RWPE2 (cell line): ENCODE measurements at regions not wholly inside any gene's neighbourhood (a gene's known extent, or its start where the extent isn't known, plus 50 kb on each side); places are given as distances from the start of the nearest gene placed in this dataset.

Source experiments
- ATAC-seq: fragments of 200-7000 bp; cut with Tn5 transposase; 3 replicates; pipeline ENCODE4 v1.9.1; 2021; ENCODE audit warnings: low read depth
- DNase-seq: peaks from one replicate; pipeline ENCODE4 v3.0.0-alpha.2; 2020; ENCODE audit warnings: low spot score
- H3K27ac ChIP-seq: fragments of 450-650 bp; 2 replicates; pipeline ENCODE4 v1.5.1; 2017; ENCODE audit warnings: mild to moderate bottlenecking; ENCODE audit not compliant: poor library complexity, severe bottlenecking
- H3K27me3 ChIP-seq: fragments of 250-450 bp; sonication (Bioruptor Pico); 2 replicates; pipeline ENCODE4 v1.5.1; 2021; ENCODE audit warnings: mild to moderate bottlenecking, moderate library complexity; ENCODE audit not compliant: insufficient read depth, poor library complexity, severe bottlenecking
- H3K36me3 ChIP-seq: fragments of 250-450 bp; sonication (Bioruptor Pico); 2 replicates; pipeline ENCODE4 v1.5.1; 2020; ENCODE audit warnings: low read depth, mild to moderate bottlenecking, moderate library complexity
- H3K4me1 ChIP-seq: fragments of 250-450 bp; sonication (Bioruptor Pico); 2 replicates; pipeline ENCODE4 v1.5.1; 2021; ENCODE audit warnings: mild to moderate bottlenecking, moderate library complexity; ENCODE audit not compliant: insufficient read depth, poor library complexity, severe bottlenecking
- H3K4me3 ChIP-seq: fragments of 250-450 bp; sonication (Bioruptor Pico); 2 replicates; pipeline ENCODE4 v1.5.1; 2021; ENCODE audit warnings: mild to moderate bottlenecking, moderate library complexity; ENCODE audit not compliant: severe bottlenecking
- H3K9me3 ChIP-seq: fragments of 250-450 bp; sonication (Bioruptor Pico); 2 replicates; pipeline ENCODE4 v1.5.1; 2021; ENCODE audit warnings: mild to moderate bottlenecking, moderate library complexity; ENCODE audit not compliant: severe bottlenecking
- CTCF ChIP-seq: fragments of 450-650 bp; IDR thresholded peaks from one replicate; pipeline ENCODE4 v1.5.1; 2017; ENCODE audit warnings: mild to moderate bottlenecking, moderate library complexity; ENCODE audit not compliant: poor library complexity, severe bottlenecking

- no peak overlapping the region for H3K27ac ChIP-seq
- DNase-seq (no peak), ATAC-seq (no peak)
- no peaks in the 10 kb centered on the region for H3K36me3 ChIP-seq
- no peaks in the 10 kb centered on the region for H3K27me3 ChIP-seq
- no peaks in the 10 kb centered on the region for H3K9me3 ChIP-seq
- no peak overlapping the region for H3K4me3 ChIP-seq
- TF ChIP-seq CTCF: no peak
- no peaks in the 10 kb centered on the region for H3K4me1 ChIP-seq
Measured at GRCh38 chr14:41490323-41490722, 116.4 kb upstream of the LRFN5 start.

GRCh38 chr14:41489315-41489972 is 117.2 kb upstream of the LRFN5 start:
- ATAC-seq (no peak), DNase-seq (no peak)
- Histone ChIP-seq H3K27me3 (no peaks in the 10 kb centered on the region), H3K9me3 (no peaks in the 10 kb centered on the region), H3K4me1 (no peaks in the 10 kb centered on the region), H3K27ac (no peak overlapping the region), H3K4me3 (no peak overlapping the region), H3K36me3 (no peaks in the 10 kb centered on the region)
- no peak for TF ChIP-seq CTCF

DNA sequence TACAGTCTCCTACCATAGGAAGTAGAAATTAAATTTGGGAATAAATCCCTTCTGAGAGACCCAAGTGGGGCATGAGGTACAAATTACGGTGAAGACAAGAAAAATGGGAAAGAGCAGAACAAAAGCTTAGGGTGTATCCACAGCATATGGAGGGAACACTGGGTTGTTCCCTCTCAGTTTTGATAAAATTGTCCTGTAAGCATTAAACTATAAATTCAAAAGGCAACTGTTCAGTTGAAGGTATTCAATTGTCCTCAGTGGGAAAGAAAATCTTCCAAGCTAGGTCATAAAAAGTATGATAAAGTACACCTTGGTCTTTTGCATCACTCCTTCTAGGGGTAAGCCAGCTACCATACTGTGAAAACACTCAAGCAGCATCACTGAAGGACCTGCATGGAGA is 118.3 kb upstream of the LRFN5 start:
- no peak for TF ChIP-seq CTCF
- ATAC-seq: no peak
- H3K9me3 ChIP-seq: no peaks in the 10 kb centered on the region
- no peak overlapping the region for H3K27ac ChIP-seq
- no peaks in the 10 kb centered on the region for H3K36me3 ChIP-seq
- H3K4me3 ChIP-seq: no peak overlapping the region
- no peaks in the 10 kb centered on the region for H3K27me3 ChIP-seq
- DNase-seq: no peak
- H3K4me1 ChIP-seq: no peaks in the 10 kb centered on the region

DNA sequence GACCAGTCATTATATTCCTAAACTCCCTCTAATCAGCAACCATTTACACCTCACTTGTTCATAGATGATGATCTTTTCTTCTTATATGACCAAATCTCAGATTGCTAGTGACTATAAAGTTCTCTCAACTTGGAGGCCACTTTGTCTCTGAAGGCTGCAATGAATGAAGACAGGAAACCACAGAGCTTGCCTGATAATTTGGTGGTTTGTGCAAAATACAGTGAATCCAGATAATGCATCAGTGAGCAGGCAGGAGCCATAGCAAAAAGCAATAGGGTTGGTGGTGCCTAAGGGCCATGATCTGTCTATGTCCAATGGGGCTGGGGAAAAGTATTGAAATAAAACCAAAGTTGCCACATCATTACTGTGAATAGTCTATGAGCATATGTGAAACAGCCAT is 123.8 kb upstream of the LRFN5 start:
- ATAC-seq: no peak
- Histone ChIP-seq H3K27ac (no peak overlapping the region), H3K9me3 (no peaks in the 10 kb centered on the region), H3K4me3 (no peak overlapping the region), H3K27me3 (peaks cover 6% of the 10 kb centered on the region), H3K4me1 (no peaks in the 10 kb centered on the region), H3K36me3 (no peaks in the 10 kb centered on the region)
- DNase-seq: no peak
- TF ChIP-seq CTCF: no peak

DNA sequence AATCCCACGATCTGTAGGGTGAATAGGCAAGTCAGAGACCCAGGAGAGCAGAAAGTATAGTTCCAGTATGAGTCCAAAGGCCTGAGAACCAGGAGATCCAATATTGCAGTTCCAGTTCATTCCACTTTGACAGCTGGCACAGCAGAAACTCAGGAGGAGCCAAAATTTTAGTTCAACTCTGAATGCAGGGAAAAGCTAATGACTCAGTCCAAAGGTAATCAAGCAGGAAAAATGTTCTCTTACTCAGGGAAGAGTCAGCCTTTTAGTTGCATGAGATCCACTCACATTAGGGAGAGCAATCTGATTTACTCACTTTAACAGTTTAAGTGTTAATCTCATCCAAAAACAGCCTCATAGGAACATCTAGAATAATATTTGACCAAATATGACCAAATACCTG is 130.2 kb upstream of the LRFN5 start:
- ATAC-seq: peak; percentile 58; the same call in 2 of the 3 replicates
- no peak overlapping the region for H3K4me3 ChIP-seq
- H3K27me3 ChIP-seq: peaks cover 10% of the 10 kb centered on the region
- no peak for DNase-seq
- no peak for TF ChIP-seq CTCF
- H3K4me1 ChIP-seq: no peaks in the 10 kb centered on the region
- H3K36me3 ChIP-seq: no peaks in the 10 kb centered on the region
- H3K27ac ChIP-seq: no peak overlapping the region
- no peaks in the 10 kb centered on the region for H3K9me3 ChIP-seq
